Endothelial cell of umbilical vein (primary cell): ENCODE measurements at regions not wholly inside any gene's neighbourhood (a gene's known extent, or its start where the extent isn't known, plus 50 kb on each side); places are given as distances from the start of the nearest gene placed in this dataset.
A peak's percentile ranks its signal among the peaks of the same experiment; 100 is the strongest.
"Not testable (repeated sequence)": the region's sequence is repeated elsewhere in the genome, so short reads cannot be mapped to it uniquely, and the experiment has no call there.

Source experiments
- BruUV-seq: library from RNA; stranded (reverse); fragments of 400-500 nt; replicated peaks from 2 replicates; lab custom pipeline; 2021; lab: Mats Ljungman, UMichigan
- CTCF ChIA-PET: fragments of 300-600, 350-600 bp; sonication (Branson Sonifier 250); formaldehyde crosslinking; loops from one replicate; lab custom pipeline; 2021; ENCODE audit warnings: antibody characterized with exemption, inconsistent platforms; lab: Charles Lee
- POLR2A ChIA-PET: fragments of 300-600, 350-600 bp; sonication (Branson Sonifier 250); formaldehyde crosslinking; loops from one replicate; lab custom pipeline; 2021; ENCODE audit warnings: antibody characterized with exemption, inconsistent platforms; lab: Charles Lee
- DNase-seq: peaks from one replicate; pipeline ENCODE4 v3.0.0-alpha.2; 2011; ENCODE audit warnings: low read depth, low spot score
- FAIRE-seq: peaks from 2 replicates; lab custom pipeline; 2011; peaks lifted over from hg19 to GRCh38; lab: Jason Lieb, UNC
- H2AFZ ChIP-seq: 2 replicates; pipeline ENCODE4 v1.6.0; 2012; ENCODE audit warnings: low read depth, low read length, control low read depth, inconsistent platforms
- H3K27ac ChIP-seq: 2 replicates; pipeline ENCODE4 v1.5.1; 2011; ENCODE audit warnings: low read depth, mild to moderate bottlenecking, control low read depth, low read length, moderate library complexity; ENCODE audit not compliant: insufficient read depth
- H3K27me3 ChIP-seq, 2 experiments: 2 replicates each; pipeline versions ENCODE4 v1.6.0 to v1.6.1; 2011; ENCODE audit warnings: low read length in 2 of 2, mixed read lengths in 1 of 2; ENCODE audit not compliant: control insufficient read depth in 2 of 2, insufficient read depth in 2 of 2
- H3K36me3 ChIP-seq, 2 experiments: 2 replicates in 1 of 2; 3 replicates in 1 of 2; pipeline ENCODE4 v1.5.1; 2011; ENCODE audit warnings: low read length in 2 of 2, mild to moderate bottlenecking in 1 of 2, moderate library complexity in 1 of 2; ENCODE audit not compliant: control insufficient read depth in 2 of 2, insufficient read depth in 2 of 2; ENCODE audit errors: extremely low read depth in 1 of 2
- H3K4me1 ChIP-seq: 3 replicates; pipeline ENCODE4 v1.5.1; 2011; ENCODE audit warnings: mild to moderate bottlenecking, low read length; ENCODE audit not compliant: control insufficient read depth, insufficient read depth; ENCODE audit errors: extremely low read depth
- H3K4me2 ChIP-seq: 2 replicates; pipeline ENCODE4 v1.6.1; 2011; ENCODE audit warnings: low read length, control low read depth, mixed read lengths; ENCODE audit not compliant: insufficient read depth
- H3K4me3 ChIP-seq, 3 experiments: fragments of 200-600 bp in 1 of 3; sonication (generic), shearing (Covaris generic) in 1 of 3; replicated peaks in 1 of 3; 2 replicates each; pipeline ENCODE4 v1.5.1; 2011 to 2016; ENCODE audit warnings: control low read depth in 3 of 3, low read length in 3 of 3, mild to moderate bottlenecking in 2 of 3, inconsistent platforms in 1 of 3, low read depth in 1 of 3, moderate library complexity in 1 of 3; ENCODE audit not compliant: insufficient read depth in 1 of 3
- H3K79me2 ChIP-seq: 2 replicates; pipeline ENCODE4 v1.6.0; 2012; ENCODE audit warnings: low read length, inconsistent platforms; ENCODE audit not compliant: control insufficient read depth, insufficient read depth
- H3K9ac ChIP-seq: replicated peaks from 2 replicates; pipeline ENCODE3; 2011; ENCODE audit warnings: low read length, control low read depth; ENCODE audit not compliant: insufficient read depth; ENCODE audit errors: extremely low read depth
- H3K9me1 ChIP-seq: replicated peaks from 3 replicates; pipeline ENCODE4 v1.6.0; 2011; ENCODE audit warnings: mild to moderate bottlenecking, low read length; ENCODE audit not compliant: control insufficient read depth, insufficient read depth; ENCODE audit errors: extremely low read depth
- H3K9me3 ChIP-seq: replicated peaks from 2 replicates; pipeline ENCODE4 v1.5.1; 2012; ENCODE audit warnings: low read length, inconsistent platforms; ENCODE audit not compliant: control insufficient read depth, insufficient read depth
- H4K20me1 ChIP-seq: replicated peaks from 2 replicates; pipeline ENCODE3; 2011; ENCODE audit warnings: mild to moderate bottlenecking, low read length; ENCODE audit not compliant: control insufficient read depth, insufficient read depth; ENCODE audit errors: extremely low read depth
- EZH2 ChIP-seq: IDR thresholded peaks from 2 replicates; pipeline ENCODE4 v1.6.1; 2012; ENCODE audit warnings: borderline replicate concordance, low read depth, mild to moderate bottlenecking, moderate library complexity, low read length, inconsistent platforms; ENCODE audit not compliant: severe bottlenecking
- FOS ChIP-seq: IDR thresholded peaks from 2 replicates; pipeline ENCODE4 v1.6.1; 2011; ENCODE audit warnings: mild to moderate bottlenecking, low read length, moderate library complexity, borderline replicate concordance; ENCODE audit not compliant: insufficient read depth
- GATA2 ChIP-seq: IDR thresholded peaks from 2 replicates; pipeline ENCODE4 v1.7.0; 2011; ENCODE audit warnings: low read depth, mild to moderate bottlenecking, moderate library complexity, mixed read lengths, low read length; ENCODE audit not compliant: insufficient read length, insufficient read depth
- JUN ChIP-seq: IDR thresholded peaks from 2 replicates; pipeline ENCODE4 v1.6.1; 2011; ENCODE audit warnings: borderline replicate concordance, low read depth; ENCODE audit not compliant: insufficient read length, insufficient read depth
- MYC ChIP-seq: IDR thresholded peaks from one replicate; pipeline ENCODE4 v1.6.1; 2011; ENCODE audit warnings: mild to moderate bottlenecking, low read depth, low read length
- POLR2A ChIP-seq: IDR thresholded peaks from 2 replicates; pipeline ENCODE4 v1.6.1; 2012; ENCODE audit warnings: low read depth, mild to moderate bottlenecking, control low read depth, low read length
- POLR2AphosphoS5 ChIP-seq: IDR thresholded peaks from 2 replicates; pipeline ENCODE4 v1.6.1; 2012; ENCODE audit warnings: low read depth, mild to moderate bottlenecking, control low read depth, low read length, moderate library complexity; ENCODE audit not compliant: insufficient read depth
- dilution Hi-C: fragments of 300-500 bp; cut with MboI; formaldehyde crosslinking; loops from one replicate; pipeline ENCODE4 v1.15.0; 2019; ENCODE audit warnings: low sequenced_read_pairs; ENCODE audit not compliant: extremely low pct_ligation_motif_present
- intact Hi-C: fragments of 100-400 bp; cut with micrococcal nuclease; formaldehyde crosslinking; loops from one replicate; pipeline ENCODE4 v1.10.0; 2022
- TF ChIP-seq, protein P1 (sequence below), 2 donors: IDR thresholded peaks; 1 replicate in 1 of 2; 2 replicates in 1 of 2; pipeline ENCODE4 v1.5.1; 2011; ENCODE audit warnings: low read length in 2 of 2, mild to moderate bottlenecking in 2 of 2, moderate library complexity in 2 of 2, control low read depth in 1 of 2, inconsistent platforms in 1 of 2, low read depth in 1 of 2; ENCODE audit not compliant: insufficient read depth in 1 of 2; ENCODE audit errors: extremely low read depth in 1 of 2

DNA sequence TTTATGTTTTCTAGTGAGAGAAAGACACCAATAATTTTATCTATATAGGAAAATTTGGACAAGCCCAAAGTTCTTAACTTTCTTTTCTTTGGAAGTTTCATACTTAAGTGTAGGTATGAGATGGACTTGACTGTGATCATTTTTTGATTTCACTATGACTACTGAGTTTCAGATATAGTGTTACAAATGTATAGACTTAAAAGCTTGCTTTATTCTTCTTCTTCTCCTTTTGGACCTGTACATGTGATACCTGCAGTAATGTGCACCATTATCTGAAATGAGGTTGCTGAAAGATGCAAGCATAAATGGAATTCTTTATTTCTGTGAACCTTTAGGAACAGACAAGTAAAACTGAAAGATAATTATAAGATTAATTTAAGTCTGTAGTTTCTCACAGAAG, 743.4 kb upstream of the AMELY start:
- no peaks in the 10 kb centered on the region for H3K36me3 ChIP-seq
- H3K9me3 ChIP-seq = no peaks in the 10 kb centered on the region
- no peak overlapping the region for H3K4me2 ChIP-seq
- ChIA-PET CTCF (no interaction called here), POLR2A (no interaction called here)
- FAIRE-seq (no peak), DNase-seq (no peak)
- no peak overlapping the region for H3K9ac ChIP-seq
- H2AFZ ChIP-seq = no peak overlapping the region
- no peaks in the 10 kb centered on the region for H3K9me1 ChIP-seq
- no peak for TF ChIP-seq EZH2
- TF ChIP-seq FOS = no peak
- TF ChIP-seq, protein P1, sequence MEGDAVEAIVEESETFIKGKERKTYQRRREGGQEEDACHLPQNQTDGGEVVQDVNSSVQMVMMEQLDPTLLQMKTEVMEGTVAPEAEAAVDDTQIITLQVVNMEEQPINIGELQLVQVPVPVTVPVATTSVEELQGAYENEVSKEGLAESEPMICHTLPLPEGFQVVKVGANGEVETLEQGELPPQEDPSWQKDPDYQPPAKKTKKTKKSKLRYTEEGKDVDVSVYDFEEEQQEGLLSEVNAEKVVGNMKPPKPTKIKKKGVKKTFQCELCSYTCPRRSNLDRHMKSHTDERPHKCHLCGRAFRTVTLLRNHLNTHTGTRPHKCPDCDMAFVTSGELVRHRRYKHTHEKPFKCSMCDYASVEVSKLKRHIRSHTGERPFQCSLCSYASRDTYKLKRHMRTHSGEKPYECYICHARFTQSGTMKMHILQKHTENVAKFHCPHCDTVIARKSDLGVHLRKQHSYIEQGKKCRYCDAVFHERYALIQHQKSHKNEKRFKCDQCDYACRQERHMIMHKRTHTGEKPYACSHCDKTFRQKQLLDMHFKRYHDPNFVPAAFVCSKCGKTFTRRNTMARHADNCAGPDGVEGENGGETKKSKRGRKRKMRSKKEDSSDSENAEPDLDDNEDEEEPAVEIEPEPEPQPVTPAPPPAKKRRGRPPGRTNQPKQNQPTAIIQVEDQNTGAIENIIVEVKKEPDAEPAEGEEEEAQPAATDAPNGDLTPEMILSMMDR (IDR thresholded peaks at IDR 0.05; ENCODE audit: extremely low read depth in 1 of 2, insufficient read depth in 1 of 2, low read depth in 1 of 2, low read length in 2 of 2) = no peak
- TF ChIP-seq GATA2 = no peak
- no peak for TF ChIP-seq MYC
- no peak for TF ChIP-seq JUN
- no peak for TF ChIP-seq POLR2AphosphoS5
- TF ChIP-seq POLR2A = no peak
- no TSS peak for BruUV-seq
- H3K27ac ChIP-seq = no peak overlapping the region
- dilution Hi-C loops (no loop called here), intact Hi-C loops (no loop called here)
- no peaks in the 10 kb centered on the region for H3K79me2 ChIP-seq
- H3K4me3 ChIP-seq = no peak overlapping the region
- no peaks in the 10 kb centered on the region for H3K27me3 ChIP-seq
- no peaks in the 10 kb centered on the region for H4K20me1 ChIP-seq
- no peaks in the 10 kb centered on the region for H3K4me1 ChIP-seq

DNA sequence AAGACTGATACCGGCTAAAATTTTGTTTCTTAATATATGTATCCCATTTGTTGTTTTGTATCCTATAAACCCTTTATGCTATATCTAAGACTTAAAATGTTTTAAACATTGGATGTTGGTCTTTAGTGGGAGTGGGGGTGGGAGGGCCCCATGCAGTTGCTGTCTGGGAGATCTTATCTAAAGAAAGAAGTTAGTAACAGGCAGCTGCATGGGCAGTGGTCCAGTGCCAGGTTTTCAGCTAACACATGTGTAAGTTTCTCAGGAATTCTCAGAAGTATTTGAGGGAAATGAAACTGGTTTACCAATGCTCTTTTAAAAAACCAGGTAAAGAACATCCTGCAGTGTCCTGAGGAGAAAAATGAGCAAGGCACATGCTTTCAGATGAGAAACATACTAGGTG, 738.3 kb upstream of the AMELY start:
- H3K27ac ChIP-seq, H4K20me1 ChIP-seq, CTCF ChIA-PET, dilution Hi-C loops, H2AFZ ChIP-seq, H3K36me3 ChIP-seq, H3K79me2 ChIP-seq, intact Hi-C loops, BruUV-seq, POLR2A ChIA-PET, H3K9me1 ChIP-seq, H3K9ac ChIP-seq, H3K4me1 ChIP-seq, H3K4me3 ChIP-seq, H3K27me3 ChIP-seq, H3K9me3 ChIP-seq, FAIRE-seq, H3K4me2 ChIP-seq: not testable (repeated sequence)
- DNase-seq = peak; percentile 33
